AG04449 (cell line): ENCODE measurements at regions not wholly inside any gene's neighbourhood (a gene's known extent, or its start where the extent isn't known, plus 50 kb on each side); places are given as distances from the start of the nearest gene placed in this dataset.
"Not testable (repeated sequence)": the region's sequence is repeated elsewhere in the genome, so short reads cannot be mapped to it uniquely, and the experiment has no call there.

ENCODE experiments used
- CTCF ChIA-PET: fragments of 350-600 bp; formaldehyde crosslinking; extraction: SDS; loops from one replicate; lab custom pipeline; 2021; ENCODE audit warnings: antibody characterized with exemption; lab: Yijun Ruan, JAX
- POLR2A ChIA-PET: fragments of 400-600, 350-600 bp; formaldehyde crosslinking; extraction: SDS; loops from one replicate; lab custom pipeline; 2020; ENCODE audit warnings: antibody characterized with exemption, inconsistent platforms; lab: Yijun Ruan, JAX
- DNase-seq: peaks from one replicate; pipeline ENCODE4 v3.0.0-alpha.2; 2010; ENCODE audit warnings: low read depth, low spot score
- H3K4me3 ChIP-seq: 2 replicates; pipeline ENCODE4 v1.5.1; 2011; ENCODE audit warnings: low read depth, mild to moderate bottlenecking, control low read depth, low read length
- CTCF ChIP-seq: IDR thresholded peaks from one replicate; pipeline ENCODE4 v1.5.1; 2011; ENCODE audit warnings: mild to moderate bottlenecking, moderate library complexity, low read length, control low read depth, inconsistent platforms; ENCODE audit not compliant: insufficient read depth; ENCODE audit errors: missing control alignments

- no peak overlapping the region for H3K4me3 ChIP-seq
- ChIA-PET POLR2A (no interaction called here), CTCF (no interaction called here)
- TF ChIP-seq CTCF: no peak
- no peak for DNase-seq
These were observed 265.4 kb downstream of the FAM43A start for GRCh38 chr3:194950906-194951628.

DNA sequence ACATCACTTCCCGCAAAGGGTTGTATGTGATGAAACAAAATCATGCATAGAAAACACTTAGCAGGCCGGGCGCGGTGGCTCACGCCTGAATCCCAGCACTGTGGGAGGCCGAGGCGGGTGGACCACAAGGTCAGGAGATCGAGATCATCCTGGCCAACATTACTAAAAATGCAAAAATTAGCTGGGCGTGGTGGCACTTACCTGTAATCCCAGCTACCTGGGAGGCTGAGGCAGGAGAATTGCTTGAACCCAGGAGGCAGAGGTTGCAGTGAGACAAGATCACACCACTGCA is 265.9 kb downstream of the FAM43A start:
- DNase-seq, CTCF ChIA-PET, POLR2A ChIA-PET, H3K4me3 ChIP-seq: not testable (repeated sequence)

GRCh38 chr3:194951931-194952582 is 266.4 kb downstream of the FAM43A start:
- TF ChIP-seq CTCF: no peak
- CTCF ChIA-PET: no interaction called here
- no peak overlapping the region for H3K4me3 ChIP-seq

DNA sequence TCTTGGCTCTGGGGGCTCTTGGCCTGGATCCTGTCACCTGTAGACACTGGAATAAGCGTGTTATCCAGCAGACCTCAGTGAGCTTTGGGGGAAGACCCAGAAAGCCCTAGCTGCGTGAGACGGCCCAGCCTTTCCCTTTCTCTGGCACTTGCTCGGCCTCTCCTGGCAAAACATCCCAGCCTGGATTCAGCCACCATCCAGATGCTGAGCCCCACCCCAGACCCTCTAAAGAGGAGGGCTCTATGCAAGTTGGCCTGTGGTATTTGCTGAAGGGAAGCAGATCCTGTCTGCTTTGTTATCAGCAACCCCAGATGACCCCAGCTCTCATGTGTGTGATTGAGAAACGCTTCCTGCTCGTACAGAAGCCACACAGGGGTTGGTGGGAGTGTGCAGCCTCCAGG is 267.2 kb downstream of the FAM43A start:
- CTCF ChIA-PET: interaction anchor here (1.2 kb wide), 1 partner anchor 270 kb away, joined by 6 read pairs; no protein-coding TSS in a partner anchor
- POLR2A ChIA-PET: no interaction called here
- TF ChIP-seq CTCF: no peak
- no peak for DNase-seq
- no peak overlapping the region for H3K4me3 ChIP-seq

More at GRCh38 chr3:194951931-194952582, 266.4 kb downstream of the FAM43A start:
- POLR2A ChIA-PET: no interaction called here
- DNase-seq: no peak

DNA sequence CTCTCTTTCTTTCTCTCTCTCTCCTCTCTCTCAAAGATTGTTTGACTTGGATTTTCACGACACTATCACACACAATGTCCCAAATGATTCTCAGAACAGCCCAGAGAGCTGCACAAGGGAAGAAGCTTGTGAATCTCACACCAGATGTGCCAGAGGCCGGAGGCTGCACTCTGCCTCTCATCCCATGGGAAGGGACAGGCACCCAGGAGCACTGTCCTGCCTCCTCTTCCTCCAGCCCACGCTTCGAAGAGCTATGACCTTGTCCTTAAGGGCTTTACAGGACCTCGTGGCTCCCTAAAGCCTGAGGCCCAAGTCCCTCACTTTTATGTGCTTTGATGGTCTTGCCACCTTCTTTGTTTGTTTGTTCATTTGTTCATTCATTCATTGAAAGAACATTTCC is 267.6 kb downstream of the FAM43A start:
- no peak overlapping the region for H3K4me3 ChIP-seq
- no peak for TF ChIP-seq CTCF
- ChIA-PET CTCF (interaction anchor here (1.2 kb wide), 1 partner anchor 271 kb away, joined by 6 read pairs; no protein-coding TSS in a partner anchor), POLR2A (no interaction called here)
- DNase-seq: no peak

DNA sequence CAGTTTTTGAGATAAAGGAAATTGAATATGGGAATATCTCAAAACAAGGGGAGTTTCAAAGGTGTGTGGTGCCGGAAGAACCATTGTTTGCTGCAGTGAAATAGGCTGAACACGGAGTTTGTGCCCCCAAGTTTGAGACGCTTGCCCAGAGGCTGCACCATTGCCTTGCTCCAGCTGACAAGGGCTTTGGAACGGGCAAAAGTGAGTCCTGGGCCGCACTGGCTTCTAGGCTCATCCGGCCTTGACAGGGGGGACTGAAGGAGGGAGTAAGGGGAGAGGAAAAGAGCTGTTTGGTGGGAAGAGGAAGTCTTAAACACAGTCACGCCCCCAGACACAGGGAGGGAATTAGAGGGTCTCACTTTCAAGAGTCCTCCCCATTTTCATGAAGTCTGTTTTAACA is 269.9 kb downstream of the FAM43A start:
- TF ChIP-seq CTCF: no peak
- DNase-seq: no peak
- ChIA-PET CTCF (interaction anchor here (1.0 kb wide), 2 partner anchors 20 to 78 kb away, joined by 3 to 4 read pairs; no protein-coding TSS in a partner anchor), POLR2A (no interaction called here)
- no peak overlapping the region for H3K4me3 ChIP-seq
